AML-193 (cell line): ENCODE measurements at regions not wholly inside any gene's neighbourhood (a gene's known extent, or its start where the extent isn't known, plus 50 kb on each side); places are given as distances from the start of the nearest gene placed in this dataset.

ENCODE experiments used
- DNase-seq, 2 experiments: peaks; one replicate each; lab custom pipeline; 2025; lab: John Stamatoyannopoulos, UW

- DNase-seq, result no peak
These were observed 85.7 kb upstream of the TBX3 start for GRCh38 chr12:114769634-114770033.

DNA sequence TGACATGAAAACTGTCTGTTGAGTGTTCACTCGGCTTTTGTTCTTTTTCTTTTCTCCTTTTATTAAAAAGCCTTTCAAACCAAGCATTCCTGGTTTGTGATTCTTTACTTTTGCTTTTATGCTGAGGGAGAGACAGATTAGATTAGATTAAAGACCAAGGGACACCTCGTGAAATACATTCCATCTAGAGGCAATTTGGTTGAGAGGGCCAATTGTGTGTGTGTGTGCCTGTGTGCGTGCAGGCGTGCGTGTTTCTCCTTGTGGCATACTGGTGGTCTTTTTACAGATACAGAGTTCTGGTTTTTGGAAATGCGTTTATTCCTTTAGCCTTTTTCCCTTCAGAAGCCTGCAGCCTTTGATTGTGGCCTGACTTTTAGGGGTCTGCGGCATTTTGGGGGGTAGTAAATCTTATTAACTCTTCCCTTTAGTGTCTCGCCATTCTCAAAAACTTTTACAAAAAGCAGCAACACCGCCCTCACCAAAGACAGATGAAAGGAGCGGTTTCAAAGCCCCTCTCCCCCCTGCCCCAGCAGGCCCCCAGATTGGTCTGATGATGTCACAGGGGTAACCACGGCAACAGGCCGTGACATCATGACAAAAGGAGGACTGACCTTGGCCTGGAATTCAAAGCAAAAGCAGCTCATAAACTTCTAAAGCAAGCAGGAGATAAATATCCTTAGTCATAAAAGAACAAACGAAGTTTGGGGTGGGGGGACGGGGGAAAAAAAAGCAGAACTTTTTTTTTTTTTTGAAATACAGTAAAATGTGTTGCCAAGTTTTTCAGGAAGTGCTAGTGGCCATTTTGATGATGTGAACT is 84.1 kb upstream of the TBX3 start:
- no peak for DNase-seq

- DNase-seq, result no peak
These were observed 83.2 kb upstream of the TBX3 start for GRCh38 chr12:114767084-114767760.

- no peak for DNase-seq
These were observed 82.2 kb upstream of the TBX3 start for GRCh38 chr12:114765960-114766691.

GRCh38 chr12:114764510-114764909 is 80.5 kb upstream of the TBX3 start:
- no peak for DNase-seq

GRCh38 chr12:114762490-114763110 is 78.6 kb upstream of the TBX3 start:
- DNase-seq, result no peak

- DNase-seq, result no peak
These were observed 76.3 kb upstream of the TBX3 start for GRCh38 chr12:114760151-114760877.

DNA sequence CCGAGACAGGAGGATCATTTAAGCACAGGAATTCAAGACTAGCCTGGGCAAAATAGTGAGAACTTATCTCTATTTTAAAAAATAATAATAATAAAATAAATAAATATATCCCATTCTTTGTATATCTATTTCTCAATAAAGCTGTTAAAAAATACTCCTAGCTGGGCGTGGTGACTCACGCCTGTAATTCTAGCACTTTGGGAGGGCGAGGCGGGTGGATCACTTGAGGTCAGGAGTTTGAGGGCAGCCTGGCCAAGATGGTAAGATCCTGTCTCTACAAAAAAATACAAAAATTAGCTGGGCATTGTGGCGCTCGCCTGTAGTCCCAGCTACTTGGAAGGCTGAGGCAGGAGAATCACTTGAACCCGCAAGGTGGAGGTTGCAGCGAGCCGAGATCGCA is 75.7 kb upstream of the TBX3 start:
- no peak for DNase-seq

- no peak for DNase-seq
These were observed 73.8 kb upstream of the TBX3 start for GRCh38 chr12:114757684-114758325.

DNA sequence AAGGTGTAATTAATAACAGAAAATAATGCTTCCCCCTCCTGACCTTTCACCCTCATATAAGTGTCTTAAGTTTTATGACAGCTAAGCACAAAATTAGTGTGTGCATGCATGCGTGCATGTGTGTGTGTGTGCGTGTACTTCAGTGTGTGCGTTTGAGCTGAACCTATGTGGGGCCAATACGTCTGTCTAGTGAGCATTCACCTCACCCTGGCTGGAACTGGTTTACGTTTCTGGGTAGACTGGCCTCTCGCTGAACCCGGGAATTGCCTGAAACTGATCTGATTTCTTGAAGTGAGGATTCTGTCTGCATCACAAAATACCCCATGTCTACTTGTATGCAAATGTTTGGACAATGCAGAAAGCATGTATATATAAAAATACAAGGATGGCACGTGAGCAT is 68.2 kb upstream of the TBX3 start:
- no peak for DNase-seq

DNA sequence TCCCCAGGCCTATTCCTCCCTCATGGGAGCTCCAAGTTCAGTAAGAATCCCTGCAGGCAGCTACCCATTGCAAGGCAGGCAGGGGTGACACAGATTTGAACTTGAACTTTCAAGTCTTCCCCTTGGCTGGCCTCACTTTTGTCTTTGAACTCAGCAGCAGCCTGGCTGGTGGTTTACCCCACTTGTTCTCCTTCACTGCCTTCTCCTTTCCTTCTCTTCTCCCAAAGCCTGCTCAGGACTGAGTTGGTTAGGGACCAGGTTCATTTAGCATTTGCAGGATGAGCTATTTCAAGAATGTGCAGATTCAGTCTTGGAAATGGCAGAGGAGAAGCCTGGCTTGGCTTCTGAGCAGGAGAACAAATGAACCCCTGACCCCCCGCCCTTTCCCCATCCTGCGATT is 67.7 kb upstream of the TBX3 start:
- no peak for DNase-seq

DNA sequence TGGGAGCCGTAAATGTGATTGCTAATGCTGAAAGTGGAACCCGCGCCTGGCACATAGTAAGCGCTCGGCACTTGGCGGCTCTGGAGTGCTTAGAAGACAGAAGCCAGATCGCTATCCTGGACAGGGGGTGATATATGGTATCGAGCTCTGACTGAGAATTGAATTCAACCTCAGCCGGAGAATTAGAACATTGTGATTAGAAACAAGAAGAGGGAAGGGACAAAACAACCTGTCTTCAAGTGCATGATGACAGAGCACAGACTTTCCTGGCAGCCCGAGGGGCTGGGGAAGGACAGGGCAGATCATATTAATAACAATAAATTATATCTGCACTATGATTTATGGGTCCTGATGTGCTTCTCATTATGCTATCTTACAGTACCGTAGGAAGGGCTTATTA is 66.9 kb upstream of the TBX3 start:
- no peak for DNase-seq

GRCh38 chr12:114749065-114749464 is 65.1 kb upstream of the TBX3 start:
- DNase-seq, result no peak

DNA sequence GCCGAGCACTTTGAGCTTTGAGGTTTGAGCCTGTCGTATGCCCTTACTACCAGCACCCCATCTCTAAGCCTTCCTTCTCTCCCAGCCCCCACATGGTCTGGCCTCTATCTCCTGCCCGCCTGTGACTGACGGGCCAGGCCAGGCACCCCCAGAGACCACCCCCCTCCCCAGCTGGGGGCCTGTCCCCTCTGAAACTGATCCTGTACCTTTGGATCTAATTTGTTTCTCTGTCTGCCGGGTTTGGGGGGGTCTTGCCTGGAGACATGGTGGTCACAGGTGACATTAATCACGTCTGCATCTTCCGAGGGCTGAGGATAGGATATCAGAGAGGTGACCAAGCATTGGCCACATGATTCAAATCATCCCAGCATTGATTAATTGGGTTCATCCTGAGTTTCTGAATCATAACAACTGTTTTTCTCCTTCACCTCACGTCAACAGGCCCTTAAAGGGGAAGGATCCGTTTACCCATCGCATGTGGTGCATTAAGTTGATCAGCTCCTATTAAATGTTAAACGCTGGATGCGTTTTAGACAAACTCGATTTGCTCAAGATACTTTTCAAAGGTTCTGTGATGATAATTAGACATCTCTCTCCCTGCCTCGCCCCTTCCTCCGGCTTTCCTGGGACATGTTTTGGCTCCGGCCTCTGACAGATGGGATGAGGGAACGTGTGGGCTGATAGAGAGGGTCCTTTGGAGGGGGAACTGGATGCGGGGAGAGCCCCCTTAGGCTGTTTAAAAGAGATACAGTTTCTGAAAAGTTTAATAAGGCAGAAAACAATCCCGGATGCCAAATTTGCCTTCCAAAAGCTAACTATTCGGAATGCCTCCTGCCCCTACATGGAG is 63.3 kb upstream of the TBX3 start:
- no peak for DNase-seq

GRCh38 chr12:114746297-114747011 is 62.5 kb upstream of the TBX3 start:
- DNase-seq, result no peak

GRCh38 chr12:114744691-114745090 is 60.7 kb upstream of the TBX3 start:
- no peak for DNase-seq

- no peak for DNase-seq
These were observed 60.3 kb upstream of the TBX3 start for GRCh38 chr12:114744285-114744684.

- DNase-seq, result no peak
These were observed 59.8 kb upstream of the TBX3 start for GRCh38 chr12:114743799-114744198.

GRCh38 chr12:114743289-114743688 is 59.3 kb upstream of the TBX3 start:
- no peak for DNase-seq

- DNase-seq, result no peak
These were observed 58.4 kb upstream of the TBX3 start for GRCh38 chr12:114742363-114742762.
